ENCODE measurements at regions not wholly inside any gene's neighbourhood (a gene's known extent, or its start where the extent isn't known, plus 50 kb on each side); places are given as distances from the start of the nearest gene placed in this dataset.

- TF ChIP-seq CHD7 (IDR thresholded peaks at IDR 0.05; ENCODE audit: insufficient replicate concordance, low read length) (no peak), MAFK (IDR thresholded peaks at IDR 0.05; ENCODE audit: low read depth, low read length) (no peak), HDAC6 (IDR thresholded peaks at IDR 0.05; ENCODE audit: low read depth, low read length) (no peak), TCF12 (IDR thresholded peaks at IDR 0.05; ENCODE audit: low read depth, low read length) (no peak), CBX5 (IDR thresholded peaks at IDR 0.05; ENCODE audit: low read depth, low read length) (no peak), CTBP2 (IDR thresholded peaks at IDR 0.05; ENCODE audit: borderline replicate concordance, insufficient read depth, insufficient read length, low read length) (no peak), KDM1A (IDR thresholded peaks at IDR 0.05; ENCODE audit: borderline replicate concordance, low read length) (no peak), POU5F1 (IDR thresholded peaks at IDR 0.05; ENCODE audit: low read depth, low read length) (no peak), BACH1 (IDR thresholded peaks at IDR 0.05; ENCODE audit: low read length) (no peak), RAD21 (IDR thresholded peaks at IDR 0.05 in 1 of 2, conservative IDR thresholded peaks at IDR 0.05 in 1 of 2; ENCODE audit: low read depth in 2 of 2, low read length in 2 of 2) (no peak)
These were observed 161.3 kb downstream of the WSCD1 start (continued) for GRCh38 chr17:6231465-6231864.

Measured in H1 (cell line).